Ectodermal cell (in vitro differentiated cells): ENCODE measurements at regions not wholly inside any gene's neighbourhood (a gene's known extent, or its start where the extent isn't known, plus 50 kb on each side); places are given as distances from the start of the nearest gene placed in this dataset.

Source experiments
- H3K27ac ChIP-seq: 2 replicates; pipeline ENCODE4 v1.7.0; 2013; ENCODE audit warnings: mild to moderate bottlenecking, low read depth, low read length; ENCODE audit not compliant: insufficient read depth, poor library complexity, severe bottlenecking
- H3K27me3 ChIP-seq: 2 replicates; pipeline ENCODE4 v1.7.0; 2013; ENCODE audit warnings: mild to moderate bottlenecking, low read length; ENCODE audit not compliant: insufficient read depth, control insufficient read depth, poor library complexity, severe bottlenecking
- H3K36me3 ChIP-seq: one replicate; pipeline ENCODE4 v1.7.0; 2013; ENCODE audit warnings: low read length; ENCODE audit not compliant: control insufficient read depth, insufficient read depth
- H3K4me1 ChIP-seq: one replicate; pipeline ENCODE4 v1.7.0; 2013; ENCODE audit warnings: low read length; ENCODE audit not compliant: control insufficient read depth, insufficient read depth
- H3K4me3 ChIP-seq: 2 replicates; pipeline ENCODE4 v1.7.0; 2013; ENCODE audit warnings: low read depth, low read length, control low read depth; ENCODE audit not compliant: insufficient read depth
- H3K9me3 ChIP-seq: 2 replicates; pipeline ENCODE4 v1.7.0; 2013; ENCODE audit warnings: mild to moderate bottlenecking, low read length, moderate library complexity; ENCODE audit not compliant: control insufficient read depth
- WGBS, 2 experiments: methylation state at CpG; one replicate each; pipeline ENCODE4 v1.1.7; 2013; ENCODE audit warnings: missing lambda C conversion rate in 2 of 2; 5-methylcytosine and 5-hydroxymethylcytosine counted together

DNA sequence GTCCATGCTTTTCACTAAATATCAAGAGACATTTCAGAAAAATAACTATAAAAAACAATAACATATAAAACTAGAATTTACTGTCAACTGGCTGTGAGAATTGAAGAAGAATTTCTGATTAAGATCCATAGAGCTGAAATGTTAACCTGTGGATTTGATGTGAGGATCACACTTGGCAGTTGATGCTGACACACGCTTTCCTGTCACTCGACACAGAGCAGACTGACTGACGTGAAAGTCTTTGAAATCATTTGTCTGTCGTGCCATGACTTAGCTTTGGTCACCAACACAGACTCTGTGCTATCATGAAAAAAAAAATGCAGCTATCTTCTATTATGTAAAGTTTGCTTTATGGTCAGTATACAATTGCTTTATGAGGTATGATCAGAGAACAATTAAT is 706.0 kb upstream of the ZP4 start:
- WGBS, 2 experiments: 92 to 93% methylated on average over 4 of the region's 4 CpGs
- Histone ChIP-seq H3K27me3 (no peaks in the 10 kb centered on the region), H3K4me3 (no peak overlapping the region), H3K9me3 (no peaks in the 10 kb centered on the region), H3K27ac (no peak overlapping the region), H3K4me1 (no peaks in the 10 kb centered on the region), H3K36me3 (no peaks in the 10 kb centered on the region)

DNA sequence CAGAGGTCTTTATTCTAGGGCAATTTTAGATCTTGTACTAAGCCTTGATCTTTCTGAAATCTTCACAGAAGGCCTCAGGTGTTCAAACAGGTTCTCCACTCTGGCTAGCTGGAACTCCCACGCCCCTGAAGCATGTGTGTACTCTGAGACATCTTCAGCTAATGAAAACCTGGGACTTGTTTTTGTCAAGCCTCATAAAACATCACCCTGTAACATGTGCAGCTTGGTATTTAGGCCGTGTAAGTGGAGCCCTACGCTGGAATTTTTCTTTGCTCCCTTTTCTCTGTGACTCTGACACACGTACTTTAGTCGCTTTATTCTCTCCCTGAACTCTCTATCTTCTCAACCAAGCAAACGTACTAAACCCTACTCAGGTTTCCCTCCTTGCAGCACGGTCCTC is 701.9 kb upstream of the ZP4 start:
- no peaks in the 10 kb centered on the region for H3K36me3 ChIP-seq

DNA sequence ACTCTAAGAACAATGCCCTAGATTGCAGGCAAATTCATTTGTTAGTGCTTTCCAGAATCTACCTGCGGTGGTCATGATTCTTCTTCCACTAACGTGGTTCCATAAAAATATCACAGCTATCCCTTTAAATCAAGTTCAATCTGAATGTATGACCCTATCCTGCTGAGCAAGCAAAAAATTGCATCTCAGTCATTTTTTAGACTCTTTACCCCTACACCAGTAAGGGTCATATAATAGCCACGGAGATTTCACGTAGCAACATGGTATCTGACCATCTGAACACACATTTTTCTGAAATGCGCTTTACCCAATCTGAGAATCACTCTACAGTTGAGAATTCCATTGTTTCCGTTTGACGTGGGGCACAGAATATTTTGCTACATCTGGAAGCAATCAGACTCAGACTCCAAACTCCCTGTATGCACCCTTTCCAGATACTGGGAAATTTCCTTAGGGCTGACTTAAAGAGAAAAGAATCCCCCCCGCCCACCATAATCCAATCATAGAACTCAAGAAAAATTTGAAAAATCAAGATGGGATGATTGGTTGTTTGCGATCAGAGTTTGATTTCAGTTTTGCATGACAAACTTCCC is 699.2 kb upstream of the ZP4 start:
- Histone ChIP-seq H3K36me3 (no peaks in the 10 kb centered on the region), H3K9me3 (no peaks in the 10 kb centered on the region), H3K27ac (no peak overlapping the region), H3K4me3 (no peak overlapping the region), H3K27me3 (no peaks in the 10 kb centered on the region), H3K4me1 (no peaks in the 10 kb centered on the region)
- WGBS, 2 experiments: 93 to 95% methylated on average over 8 of the region's 9 CpGs

More for the DNA sequence above, 701.9 kb upstream of the ZP4 start:
- Histone ChIP-seq H3K4me3 (no peak overlapping the region), H3K4me1 (no peaks in the 10 kb centered on the region), H3K27me3 (no peaks in the 10 kb centered on the region), H3K27ac (no peak overlapping the region), H3K9me3 (no peaks in the 10 kb centered on the region)
- 92 to 93% methylated on average over 7 of the region's 7 CpGs for WGBS, 2 experiments

DNA sequence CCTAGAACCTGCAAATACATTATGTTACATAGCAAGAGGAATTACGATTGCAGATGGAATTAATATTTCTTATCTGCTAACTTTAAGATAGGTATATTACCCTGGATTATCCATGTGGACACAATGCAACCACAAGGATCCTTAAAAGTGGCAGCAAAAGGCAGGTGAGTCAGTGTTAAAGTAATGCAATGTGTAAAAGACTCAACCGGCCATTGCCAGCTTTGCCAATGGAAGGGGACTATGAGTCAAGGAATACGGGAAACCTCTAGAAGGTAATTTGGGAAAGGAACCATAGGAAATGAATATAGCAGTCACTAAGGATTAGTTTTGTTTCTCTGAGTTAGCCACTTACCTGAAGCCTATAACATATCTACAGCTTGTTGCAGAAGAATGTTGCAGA is 692.1 kb upstream of the ZP4 start:
- Histone ChIP-seq H3K27me3 (no peaks in the 10 kb centered on the region), H3K27ac (no peak overlapping the region), H3K9me3 (no peaks in the 10 kb centered on the region), H3K4me3 (no peak overlapping the region), H3K4me1 (no peaks in the 10 kb centered on the region), H3K36me3 (no peaks in the 10 kb centered on the region)
- WGBS, 2 experiments: 94 to 96% methylated on average over 2 to 3 of the region's 3 CpGs

DNA sequence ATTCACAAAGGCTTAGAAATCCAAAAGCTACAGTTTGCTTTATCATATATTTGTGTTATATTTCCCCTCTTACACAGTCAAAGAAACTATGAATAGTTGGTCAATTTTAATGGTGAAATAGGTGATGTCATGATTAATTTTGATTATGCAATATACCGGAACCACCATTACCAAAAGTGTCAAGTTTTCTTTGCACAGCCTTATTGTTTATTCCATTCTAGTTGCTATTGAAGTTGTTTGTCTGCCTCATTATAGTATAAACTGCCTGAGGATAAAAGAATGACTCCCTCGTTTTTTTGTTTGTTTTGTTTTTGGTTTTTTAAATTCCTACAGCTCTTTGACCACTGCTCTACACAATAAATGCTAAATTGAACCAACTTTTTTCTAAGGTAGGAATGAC is 690.6 kb upstream of the ZP4 start:
- H3K9me3 ChIP-seq: no peaks in the 10 kb centered on the region
- H3K27ac ChIP-seq: no peak overlapping the region
- no peaks in the 10 kb centered on the region for H3K27me3 ChIP-seq
- H3K4me1 ChIP-seq: no peaks in the 10 kb centered on the region
- WGBS, 2 experiments: 100% methylated on average over 1 to 2 of the region's 2 CpGs
- H3K36me3 ChIP-seq: no peaks in the 10 kb centered on the region
- H3K4me3 ChIP-seq: no peak overlapping the region

DNA sequence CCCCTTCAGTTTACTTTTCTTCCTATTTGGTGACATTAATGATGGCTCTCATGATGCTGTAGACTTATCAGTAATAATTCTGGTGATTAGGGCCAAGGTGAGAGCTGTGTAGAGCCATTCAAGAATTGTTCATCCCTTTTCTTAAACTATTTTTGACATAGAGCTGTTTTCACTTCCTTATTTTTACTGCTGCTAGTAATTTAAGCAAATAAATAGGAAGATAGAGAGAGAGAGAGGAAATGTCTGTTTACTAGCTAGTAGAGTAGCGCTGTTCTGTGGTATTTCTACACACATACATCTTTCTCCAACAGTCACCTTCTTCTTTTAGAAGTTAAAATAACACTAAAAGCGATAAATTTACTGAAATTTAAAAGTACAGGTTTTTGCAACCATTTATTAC is 678.0 kb upstream of the ZP4 start:
- Histone ChIP-seq H3K36me3 (no peaks in the 10 kb centered on the region), H3K4me3 (no peak overlapping the region), H3K4me1 (no peaks in the 10 kb centered on the region), H3K27me3 (no peaks in the 10 kb centered on the region), H3K27ac (no peak overlapping the region), H3K9me3 (no peaks in the 10 kb centered on the region)
- 96 to 100% methylated on average over 1 of the region's 2 CpGs for WGBS, 2 experiments

DNA sequence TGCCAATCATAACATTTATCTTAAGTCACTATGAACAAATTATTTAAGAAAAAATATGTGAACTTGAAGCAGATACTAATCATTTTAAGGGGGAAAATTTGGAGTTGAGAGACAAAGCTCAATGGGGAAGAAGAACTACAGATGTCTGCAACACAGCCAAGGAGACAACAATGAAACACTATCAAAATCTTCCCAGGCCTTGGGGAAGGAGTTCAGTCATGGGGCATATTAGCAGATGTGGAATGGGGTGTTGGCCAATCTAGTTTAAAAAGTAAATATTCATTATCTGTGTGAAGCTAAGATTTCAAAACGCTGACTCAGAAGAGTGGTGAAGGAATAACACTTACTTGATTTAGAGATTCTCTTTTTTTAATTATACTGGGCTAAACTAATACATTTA is 671.6 kb upstream of the ZP4 start:
- H3K4me1 ChIP-seq: no peaks in the 10 kb centered on the region
- no peaks in the 10 kb centered on the region for H3K27me3 ChIP-seq
- no peak overlapping the region for H3K27ac ChIP-seq
- WGBS, 2 experiments: 100% methylated on average over 1 of the region's 1 CpG; no CpG with 5 or more reads in 1 of the 2 experiments
- H3K4me3 ChIP-seq: no peak overlapping the region
- H3K9me3 ChIP-seq: no peaks in the 10 kb centered on the region
- no peaks in the 10 kb centered on the region for H3K36me3 ChIP-seq

DNA sequence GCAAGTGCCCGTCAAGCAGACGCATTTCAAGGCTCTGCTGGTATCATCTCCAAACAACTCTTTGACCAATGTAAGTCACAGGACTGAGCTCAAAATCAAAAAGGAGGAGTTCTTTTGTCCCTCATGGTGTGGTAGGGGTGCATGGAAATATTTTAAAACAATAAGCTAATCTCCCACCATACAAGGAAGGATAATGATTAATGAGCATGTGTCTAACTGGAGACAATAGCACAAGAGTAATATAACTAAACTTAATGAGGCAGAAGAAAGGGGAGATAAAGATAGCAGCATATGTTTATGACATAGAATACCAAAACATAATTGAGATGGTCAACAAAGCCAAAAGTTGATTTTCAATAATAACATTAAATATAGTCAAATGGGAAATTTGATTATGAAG is 668.0 kb upstream of the ZP4 start:
- no peak overlapping the region for H3K27ac ChIP-seq
- 96 to 100% methylated on average over 2 of the region's 2 CpGs for WGBS, 2 experiments

DNA sequence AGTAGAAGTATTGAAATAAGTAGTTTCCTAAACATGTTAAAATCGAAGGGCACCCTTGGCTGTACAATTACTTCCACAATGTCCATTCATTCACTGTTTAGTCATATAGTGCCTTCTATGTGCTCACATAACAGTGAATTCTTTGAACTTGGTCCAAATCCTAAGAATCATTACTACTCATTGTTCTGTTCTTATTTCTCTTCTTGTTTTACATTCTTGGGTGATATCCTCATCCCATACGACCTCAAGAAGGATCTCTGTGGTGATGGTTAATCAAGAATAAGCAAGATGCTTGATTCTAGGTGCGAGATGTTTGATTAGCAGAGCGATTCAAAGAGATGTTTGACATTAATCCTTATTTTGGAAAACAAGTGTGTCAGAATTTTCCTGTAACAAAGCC is 667.4 kb upstream of the ZP4 start:
- H3K9me3 ChIP-seq: no peaks in the 10 kb centered on the region
- H3K4me3 ChIP-seq: no peak overlapping the region
- H3K4me1 ChIP-seq: no peaks in the 10 kb centered on the region
- no peaks in the 10 kb centered on the region for H3K27me3 ChIP-seq
- no peak overlapping the region for H3K27ac ChIP-seq
- no peaks in the 10 kb centered on the region for H3K36me3 ChIP-seq
- WGBS, 2 experiments: 77 to 84% methylated on average over 4 of the region's 4 CpGs

More for the DNA sequence above, 668.0 kb upstream of the ZP4 start:
- Histone ChIP-seq H3K9me3 (no peaks in the 10 kb centered on the region), H3K4me1 (no peaks in the 10 kb centered on the region), H3K27me3 (no peaks in the 10 kb centered on the region), H3K36me3 (no peaks in the 10 kb centered on the region), H3K4me3 (no peak overlapping the region)

DNA sequence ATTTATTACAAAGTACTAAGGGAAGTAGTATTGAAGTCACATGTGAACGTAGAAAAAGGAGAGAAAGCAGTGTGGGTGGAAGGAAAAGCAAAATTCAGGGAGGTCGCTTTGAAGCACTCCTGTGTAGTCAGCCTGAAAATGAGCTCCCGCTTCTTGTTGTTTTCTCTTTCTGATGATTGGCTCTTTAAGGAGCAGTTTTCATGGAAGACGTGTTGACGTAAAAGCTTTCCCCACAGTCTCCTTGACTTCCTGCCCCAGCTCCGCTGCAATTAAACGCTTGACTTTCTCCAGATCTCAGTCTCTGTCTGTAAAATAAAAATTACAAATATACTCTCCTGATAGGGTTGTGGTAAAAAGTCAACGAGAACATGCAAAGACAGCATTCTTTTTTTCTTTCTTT is 661.5 kb upstream of the ZP4 start:
- H3K4me1 ChIP-seq: no peaks in the 10 kb centered on the region
- 88 to 94% methylated on average over 8 of the region's 8 CpGs for WGBS, 2 experiments
- H3K36me3 ChIP-seq: no peaks in the 10 kb centered on the region

DNA sequence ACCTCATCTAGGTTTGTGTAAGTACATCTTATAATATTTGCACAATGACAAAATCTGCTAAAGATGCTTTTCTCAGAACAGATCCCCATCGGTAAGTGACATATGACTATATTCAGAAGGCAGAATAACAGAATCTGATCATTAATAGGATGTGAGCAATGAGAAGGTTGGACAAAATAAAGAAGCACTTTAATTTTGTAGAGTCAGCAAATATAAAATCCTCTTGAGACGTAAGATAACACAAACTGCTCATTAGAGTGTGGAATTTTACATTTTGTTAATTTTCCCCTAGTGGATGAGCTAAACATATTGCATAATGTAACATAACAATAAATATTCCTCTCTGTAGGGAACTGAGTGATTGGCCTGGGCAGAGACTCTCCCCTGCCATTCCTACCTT is 658.4 kb upstream of the ZP4 start:
- Histone ChIP-seq H3K9me3 (no peaks in the 10 kb centered on the region), H3K4me1 (no peaks in the 10 kb centered on the region), H3K36me3 (no peaks in the 10 kb centered on the region), H3K27me3 (no peaks in the 10 kb centered on the region), H3K27ac (no peak overlapping the region), H3K4me3 (no peak overlapping the region)
- 73 to 100% methylated on average over 1 to 2 of the region's 2 CpGs for WGBS, 2 experiments

More for the DNA sequence above, 661.5 kb upstream of the ZP4 start:
- Histone ChIP-seq H3K27ac (no peak overlapping the region), H3K27me3 (no peaks in the 10 kb centered on the region), H3K4me3 (no peak overlapping the region), H3K9me3 (no peaks in the 10 kb centered on the region)
